Superior temporal gyrus (tissue), 1 donor: ENCODE measurements at regions not wholly inside any gene's neighbourhood (a gene's known extent, or its start where the extent isn't known, plus 50 kb on each side); places are given as distances from the start of the nearest gene placed in this dataset.
A peak's percentile ranks its signal among the peaks of the same experiment; 100 is the strongest.

Experiments
- DNase-seq: peaks from one replicate; pipeline ENCODE4 v3.0.0-alpha.2; 2016; ENCODE audit errors: extremely low spot score

GRCh38 chr3:194265996-194266964 is 84.8 kb downstream of the CPN2 start:
- no peak for DNase-seq

- DNase-seq = no peak
These were observed 83.1 kb downstream of the CPN2 start for GRCh38 chr3:194267744-194268653.

- DNase-seq = no peak
These were observed 82.2 kb downstream of the CPN2 start for GRCh38 chr3:194268654-194269512.

GRCh38 chr3:194269610-194270145 is 81.5 kb downstream of the CPN2 start:
- DNase-seq = no peak

- DNase-seq = peak; percentile 97
These were observed 80.3 kb downstream of the CPN2 start for GRCh38 chr3:194270627-194271459.

- no peak for DNase-seq
These were observed 79.6 kb downstream of the CPN2 start for GRCh38 chr3:194271460-194272035.

GRCh38 chr3:194272221-194272620 is 78.9 kb downstream of the CPN2 start:
- no peak for DNase-seq

GRCh38 chr3:194272861-194273742 is 78.0 kb downstream of the CPN2 start:
- DNase-seq = no peak

- no peak for DNase-seq
These were observed 77.3 kb downstream of the CPN2 start for GRCh38 chr3:194273743-194274310.

GRCh38 chr3:194274424-194275085 is 76.6 kb downstream of the CPN2 start:
- no peak for DNase-seq

GRCh38 chr3:194275291-194275690 is 75.8 kb downstream of the CPN2 start:
- DNase-seq = no peak

- no peak for DNase-seq
These were observed 75.4 kb downstream of the CPN2 start for GRCh38 chr3:194275721-194276120.

- no peak for DNase-seq
These were observed 74.4 kb downstream of the CPN2 start for GRCh38 chr3:194276768-194277103.

- DNase-seq = no peak
These were observed 73.9 kb downstream of the CPN2 start for GRCh38 chr3:194277104-194277785.

GRCh38 chr3:194277786-194278130 is 73.4 kb downstream of the CPN2 start:
- DNase-seq = no peak

- no peak for DNase-seq
These were observed 72.8 kb downstream of the CPN2 start for GRCh38 chr3:194278186-194278845.

GRCh38 chr3:194279101-194279500 is 72.0 kb downstream of the CPN2 start:
- DNase-seq = no peak
